ENCODE measurements at regions not wholly inside any gene's neighbourhood (a gene's known extent, or its start where the extent isn't known, plus 50 kb on each side); places are given as distances from the start of the nearest gene placed in this dataset.

DNA sequence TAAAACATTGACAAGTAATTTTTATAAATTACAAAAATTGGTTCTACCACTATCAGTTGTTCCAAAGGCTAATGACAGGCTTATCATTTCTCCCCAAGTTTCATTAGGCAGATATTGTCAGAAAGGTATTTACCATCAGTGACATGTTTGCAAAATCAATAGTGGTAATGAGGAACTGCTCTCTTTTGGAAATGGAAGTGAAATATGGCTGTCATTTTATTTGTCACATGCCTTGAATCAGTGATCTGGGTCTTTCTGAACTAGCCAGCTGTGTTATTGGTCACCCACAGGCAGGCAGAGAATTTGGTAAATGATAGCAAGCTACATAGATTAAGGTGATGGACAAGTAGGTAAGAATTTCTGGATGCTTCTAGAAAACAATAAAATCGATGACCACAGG lies 268.0 kb upstream of the ARHGEF26 start:
- Histone ChIP-seq H3K4me1 (ENCODE audit: control insufficient read depth in 1 of 2, insufficient read depth in 2 of 2, low read length in 2 of 2) (no peaks in the 10 kb centered on the region), H3K4me3 (replicated peaks in 1 of 3; ENCODE audit: low read depth in 2 of 3, low read length in 3 of 3) (no peak overlapping the region), H2AFZ (ENCODE audit: insufficient read depth, low read depth, low read length, poor library complexity, severe bottlenecking) (no peak overlapping the region), H3K9me3 (replicated peaks in 1 of 2; ENCODE audit: control insufficient read depth in 1 of 2, insufficient read depth in 1 of 2, low read length in 2 of 2) (no peaks in the 10 kb centered on the region), H3K79me2 (ENCODE audit: insufficient read depth, low read length) (no peaks in the 10 kb centered on the region), H4K20me1 (ENCODE audit: insufficient read depth, low read length) (no peaks in the 10 kb centered on the region), H3K27me3 (ENCODE audit: control insufficient read depth in 2 of 2, insufficient read depth in 2 of 2, low read length in 2 of 2) (no peaks in the 10 kb centered on the region), H3K9ac (ENCODE audit: insufficient read depth, low read length, poor library complexity, severe bottlenecking) (no peak overlapping the region), H3K36me3 (replicated peaks in 1 of 2; ENCODE audit: control insufficient read depth in 1 of 2, insufficient read depth in 2 of 2, low read length in 2 of 2) (no peaks in the 10 kb centered on the region), H3K27ac (ENCODE audit: low read depth in 1 of 2, low read length in 2 of 2) (no peak overlapping the region), H3K4me2 (replicated peaks; ENCODE audit: extremely low read depth, low read length, poor library complexity, severe bottlenecking) (no peak overlapping the region)
- H3K27me3 Mint-ChIP-seq (ENCODE audit: low read depth in 3 of 3): peaks cover 0 to 2% (median 0%) of the 10 kb centered on the region in 3 donors
- intact Hi-C loops (cut with micrococcal nuclease): no loop called here
- 80% methylated on average over 1 of the region's 1 CpG for WGBS (ENCODE audit: insufficient coverage)
- DNase-seq: no peak
- H3K36me3 Mint-ChIP-seq: no peaks in the 10 kb centered on the region
- no peak overlapping the region for H3K27ac Mint-ChIP-seq
- no peak overlapping the region for H3K4me3 Mint-ChIP-seq
- no peaks in the 10 kb centered on the region for H3K4me1 Mint-ChIP-seq
- TF ChIP-seq, protein P1, sequence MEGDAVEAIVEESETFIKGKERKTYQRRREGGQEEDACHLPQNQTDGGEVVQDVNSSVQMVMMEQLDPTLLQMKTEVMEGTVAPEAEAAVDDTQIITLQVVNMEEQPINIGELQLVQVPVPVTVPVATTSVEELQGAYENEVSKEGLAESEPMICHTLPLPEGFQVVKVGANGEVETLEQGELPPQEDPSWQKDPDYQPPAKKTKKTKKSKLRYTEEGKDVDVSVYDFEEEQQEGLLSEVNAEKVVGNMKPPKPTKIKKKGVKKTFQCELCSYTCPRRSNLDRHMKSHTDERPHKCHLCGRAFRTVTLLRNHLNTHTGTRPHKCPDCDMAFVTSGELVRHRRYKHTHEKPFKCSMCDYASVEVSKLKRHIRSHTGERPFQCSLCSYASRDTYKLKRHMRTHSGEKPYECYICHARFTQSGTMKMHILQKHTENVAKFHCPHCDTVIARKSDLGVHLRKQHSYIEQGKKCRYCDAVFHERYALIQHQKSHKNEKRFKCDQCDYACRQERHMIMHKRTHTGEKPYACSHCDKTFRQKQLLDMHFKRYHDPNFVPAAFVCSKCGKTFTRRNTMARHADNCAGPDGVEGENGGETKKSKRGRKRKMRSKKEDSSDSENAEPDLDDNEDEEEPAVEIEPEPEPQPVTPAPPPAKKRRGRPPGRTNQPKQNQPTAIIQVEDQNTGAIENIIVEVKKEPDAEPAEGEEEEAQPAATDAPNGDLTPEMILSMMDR (IDR thresholded peaks at IDR 0.05): no peak
- H3K9me3 Mint-ChIP-seq: no peaks in the 10 kb centered on the region

DNA sequence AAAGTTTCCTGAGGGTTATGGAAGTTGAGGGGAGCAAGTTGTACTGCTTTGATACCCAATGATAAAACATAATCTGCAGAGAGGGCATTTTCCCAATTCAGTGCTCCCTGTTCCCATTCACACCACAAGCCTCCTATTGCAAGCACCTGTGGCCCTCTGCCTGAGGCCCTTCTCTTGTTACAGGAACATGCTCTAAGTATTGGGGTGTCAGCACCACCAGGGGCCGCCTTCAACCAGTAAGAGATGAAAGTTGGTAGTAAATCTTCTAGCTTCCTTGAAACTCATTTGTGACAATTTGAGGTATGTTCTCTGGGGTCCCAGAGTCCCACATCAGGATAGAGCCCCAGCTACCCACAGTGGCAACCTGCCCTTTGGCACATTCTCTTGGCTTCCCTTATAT lies 265.4 kb upstream of the ARHGEF26 start:
- no peaks in the 10 kb centered on the region for H3K9me3 ChIP-seq (replicated peaks in 1 of 2; ENCODE audit: control insufficient read depth in 1 of 2, insufficient read depth in 1 of 2, low read length in 2 of 2)
- no peak overlapping the region for H3K27ac ChIP-seq (ENCODE audit: low read depth in 1 of 2, low read length in 2 of 2)
- H3K27me3 Mint-ChIP-seq (ENCODE audit: low read depth in 3 of 3): peaks cover 0 to 2% (median 0%) of the 10 kb centered on the region in 3 donors
- no CpG with 5 or more reads among the region's 1 CpG for WGBS (ENCODE audit: insufficient coverage)
- H3K9me3 Mint-ChIP-seq: peaks cover 0 to 3% (median 0%) of the 10 kb centered on the region in 7 donors
- no peak overlapping the region for H3K9ac ChIP-seq (ENCODE audit: insufficient read depth, low read length, poor library complexity, severe bottlenecking)
- no peak overlapping the region for H2AFZ ChIP-seq (ENCODE audit: insufficient read depth, low read depth, low read length, poor library complexity, severe bottlenecking)
- no peaks in the 10 kb centered on the region for H3K4me1 Mint-ChIP-seq
- H4K20me1 ChIP-seq (ENCODE audit: insufficient read depth, low read length): no peaks in the 10 kb centered on the region
- no peaks in the 10 kb centered on the region for H3K4me1 ChIP-seq (ENCODE audit: control insufficient read depth in 1 of 2, insufficient read depth in 2 of 2, low read length in 2 of 2)
- intact Hi-C loops (cut with micrococcal nuclease): no loop called here
- no peak overlapping the region for H3K27ac Mint-ChIP-seq
- H3K4me3 ChIP-seq (replicated peaks in 1 of 3; ENCODE audit: low read depth in 2 of 3, low read length in 3 of 3): no peak overlapping the region
- H3K36me3 Mint-ChIP-seq: no peaks in the 10 kb centered on the region
- no peak for DNase-seq
- H3K36me3 ChIP-seq (replicated peaks in 1 of 2; ENCODE audit: control insufficient read depth in 1 of 2, insufficient read depth in 2 of 2, low read length in 2 of 2): no peaks in the 10 kb centered on the region
- no peak overlapping the region for H3K4me3 Mint-ChIP-seq
- TF ChIP-seq, protein P1 (IDR thresholded peaks at IDR 0.05): no peak
- H3K4me2 ChIP-seq (replicated peaks; ENCODE audit: extremely low read depth, low read length, poor library complexity, severe bottlenecking): no peak overlapping the region
- no peaks in the 10 kb centered on the region for H3K79me2 ChIP-seq (ENCODE audit: insufficient read depth, low read length)
- no peaks in the 10 kb centered on the region for H3K27me3 ChIP-seq (ENCODE audit: control insufficient read depth in 2 of 2, insufficient read depth in 2 of 2, low read length in 2 of 2)

Measured in CD14-positive monocyte (primary cell).